CD4-positive, alpha-beta T cell treated with Interferon gamma for 1 hour (primary cell): ENCODE measurements at regions not wholly inside any gene's neighbourhood (a gene's known extent, or its start where the extent isn't known, plus 50 kb on each side); places are given as distances from the start of the nearest gene placed in this dataset.
"Not testable (repeated sequence)": the region's sequence is repeated elsewhere in the genome, so short reads cannot be mapped to it uniquely, and the experiment has no call there.

Experiments
- DNase-seq: peaks from one replicate; pipeline ENCODE4 v3.0.0-alpha.2; 2020

DNA sequence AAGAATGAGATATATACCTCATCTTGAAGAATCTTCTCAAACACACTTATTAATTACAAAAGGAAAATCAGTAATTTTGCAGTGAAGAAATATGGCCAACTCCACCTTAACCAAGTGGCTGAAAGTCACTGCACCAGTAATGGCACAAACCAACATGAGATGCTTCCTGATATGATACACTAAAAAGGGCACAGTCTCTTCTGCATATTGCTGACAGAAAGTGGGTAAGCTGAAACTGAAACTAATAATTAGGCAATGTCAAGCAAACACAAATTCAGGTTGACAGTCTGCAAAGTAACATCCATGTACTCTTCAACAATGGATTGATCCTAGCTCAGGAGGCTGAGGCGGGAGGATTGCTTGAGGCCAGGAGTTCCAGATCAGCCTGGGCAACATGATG, 56.1 kb downstream of the ZNF22 start:
- DNase-seq, result not testable (repeated sequence)

DNA sequence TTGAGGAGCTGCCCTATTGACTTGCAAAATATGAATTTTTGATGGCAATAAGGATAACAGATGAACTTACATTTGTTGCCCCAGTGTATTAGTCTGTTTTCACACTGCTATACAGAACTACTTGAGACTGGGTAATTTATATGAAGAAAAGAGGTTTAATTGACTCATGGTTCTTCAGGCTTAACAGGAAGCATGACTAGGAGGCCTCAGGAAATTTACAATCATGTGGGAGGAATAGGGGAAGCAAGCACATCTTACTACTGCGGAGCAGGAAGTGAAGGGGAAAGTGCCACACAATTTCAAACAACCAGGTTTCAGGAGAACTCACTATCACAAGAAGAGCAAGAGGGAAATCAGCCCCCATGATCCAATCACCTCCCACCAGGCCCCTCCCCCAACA, 57.9 kb downstream of the ZNF22 start:
- no peak for DNase-seq

DNA sequence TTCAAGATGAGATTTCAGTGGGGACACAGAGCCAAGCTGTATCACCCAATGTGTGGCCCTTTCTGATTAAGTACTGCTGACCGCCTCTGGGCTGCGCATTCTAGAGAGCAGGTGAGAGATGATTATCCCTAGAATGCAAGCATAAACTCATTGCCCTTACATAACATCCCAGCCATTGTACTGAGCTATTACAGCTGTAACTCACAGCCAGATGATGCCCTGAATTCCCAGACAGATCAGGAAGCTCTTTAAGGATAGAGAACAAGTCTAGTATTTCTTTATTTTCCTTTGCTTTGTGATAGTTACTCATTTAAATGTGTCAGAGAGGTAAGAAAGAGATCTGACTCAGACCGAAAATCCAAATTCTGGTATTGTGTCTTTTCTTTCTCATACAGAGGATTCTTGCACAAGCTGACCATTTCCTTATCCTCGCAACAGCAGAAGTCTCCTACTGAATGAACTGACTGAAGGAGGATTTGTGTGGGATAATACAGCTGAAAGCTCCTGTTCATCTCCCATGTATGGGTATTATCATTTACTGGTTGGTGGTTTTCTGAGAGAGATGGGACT, 58.4 kb downstream of the ZNF22 start:
- no peak for DNase-seq

DNA sequence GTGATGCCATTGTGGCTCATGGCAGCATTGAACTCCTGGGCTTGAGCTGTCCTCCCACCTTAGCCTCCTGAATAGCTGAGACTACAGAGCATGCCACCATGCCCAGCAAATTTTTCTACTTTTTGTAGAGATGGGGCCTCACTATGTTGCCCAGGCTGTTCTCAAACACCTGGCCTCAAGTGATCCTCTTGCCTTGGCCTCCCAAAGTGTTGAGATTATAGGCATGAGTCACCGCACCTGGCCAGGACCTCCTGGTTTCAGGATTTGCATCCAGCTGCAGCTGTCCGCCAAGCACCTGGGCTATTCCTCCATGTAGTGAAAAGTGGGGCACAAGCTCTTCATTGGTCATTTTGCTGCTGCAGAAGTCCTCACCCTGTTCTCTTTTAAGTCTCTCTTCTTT, 58.9 kb downstream of the ZNF22 start:
- no peak for DNase-seq

DNA sequence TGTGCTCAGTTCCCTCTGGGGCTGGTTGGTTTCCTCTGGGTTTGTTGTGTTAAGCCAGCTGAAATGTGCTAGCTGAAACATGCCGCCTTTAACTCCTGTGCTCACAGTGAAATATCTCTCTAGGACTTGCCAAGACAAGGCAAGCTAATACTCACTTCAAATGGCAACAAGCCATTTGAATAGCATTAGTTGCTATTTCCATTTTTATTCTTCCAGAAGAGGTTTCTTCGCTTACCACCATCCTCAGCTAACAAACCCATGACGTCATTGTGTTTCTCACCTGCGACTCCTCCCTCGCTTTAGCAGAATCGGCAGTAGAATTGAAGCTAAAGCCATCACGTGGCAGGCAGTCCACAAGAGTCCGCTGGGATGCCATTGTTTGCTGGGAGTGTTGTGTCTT, 61.3 kb downstream of the ZNF22 start:
- no peak for DNase-seq

DNA sequence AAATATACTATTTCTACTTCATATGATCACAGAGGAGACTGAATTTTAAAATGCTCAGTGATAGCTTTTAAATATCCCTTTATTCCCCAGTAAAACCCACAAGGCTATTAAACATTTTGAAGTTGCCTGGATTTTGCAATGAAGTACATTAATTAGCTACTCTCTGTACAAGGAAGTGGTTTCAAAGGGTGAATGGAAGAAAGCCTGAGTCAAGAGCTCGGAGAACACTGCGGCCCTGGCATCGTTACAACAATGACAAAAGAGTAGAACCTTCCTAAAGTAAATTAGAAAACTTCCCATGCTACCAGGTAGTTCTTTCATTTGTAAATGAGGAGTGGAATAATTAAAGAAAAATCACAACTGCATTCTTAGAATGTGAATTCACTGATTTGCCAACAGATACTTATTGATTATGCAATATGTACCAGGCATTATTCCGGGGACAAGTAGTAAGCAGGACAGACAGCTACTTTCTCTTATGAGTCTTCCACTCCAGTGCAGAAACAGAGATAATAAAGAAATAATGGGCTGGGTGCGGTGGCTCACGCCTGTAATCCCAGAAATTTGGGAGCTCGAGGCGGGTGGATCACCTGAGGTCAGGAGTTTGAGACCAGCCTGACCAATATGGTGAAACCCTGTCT, 63.0 kb downstream of the ZNF22 start:
- DNase-seq, result no peak

DNA sequence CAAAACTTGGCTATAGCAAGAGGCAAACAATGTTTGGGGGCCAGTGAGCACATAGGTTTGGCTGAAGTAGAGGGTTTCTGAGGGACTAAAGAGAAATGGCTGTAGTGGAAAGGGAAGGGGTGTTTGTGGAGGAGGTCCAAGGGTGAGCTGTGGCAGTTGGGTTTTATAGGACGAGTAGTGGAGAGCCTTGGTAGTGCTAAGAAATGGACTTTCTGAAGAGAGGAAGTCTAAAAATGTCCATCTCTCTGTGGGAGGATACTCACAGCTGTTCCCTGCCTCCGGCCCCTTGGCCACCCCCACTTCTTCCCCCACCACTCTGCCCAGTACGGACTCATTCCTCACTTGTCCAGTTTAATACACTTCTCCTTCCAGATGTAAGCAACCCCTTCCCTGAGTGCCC, 64.3 kb downstream of the ZNF22 start:
- DNase-seq, result no peak

DNA sequence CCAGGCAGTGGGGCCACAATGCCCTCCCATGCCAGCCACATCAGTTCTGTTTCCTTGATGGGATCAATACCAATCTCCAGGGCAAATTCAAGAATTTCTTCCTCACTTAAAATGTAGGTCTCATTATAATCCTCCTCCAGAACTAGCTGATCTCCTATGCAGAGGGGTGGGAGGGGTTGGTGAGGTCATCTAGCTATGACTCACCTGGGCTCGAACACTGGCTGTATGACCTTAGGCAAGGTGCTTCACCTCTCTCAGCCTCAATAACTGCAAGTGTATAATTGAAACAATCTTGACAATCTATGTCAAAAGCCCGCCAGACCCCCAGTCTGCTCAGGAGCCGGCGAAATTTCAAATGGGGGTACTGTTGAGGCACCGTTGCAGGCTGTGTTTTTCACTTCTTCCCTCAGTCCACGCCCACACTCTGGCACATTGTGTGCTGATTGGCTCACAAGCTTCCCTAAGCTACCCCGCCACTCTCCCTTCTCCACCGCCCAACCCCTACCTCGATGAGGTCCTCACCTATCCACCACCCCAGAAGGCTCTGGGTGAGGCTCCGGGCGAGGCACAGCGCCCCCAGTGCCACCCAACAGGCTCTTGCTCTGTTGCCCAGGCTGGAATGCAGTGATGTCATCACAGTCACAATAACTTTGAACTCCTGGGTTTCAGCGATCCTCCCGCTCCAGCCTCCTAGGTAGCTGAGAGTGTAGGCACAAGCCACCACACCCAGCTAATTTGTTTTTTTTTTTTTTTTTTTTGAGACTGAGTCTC, 70.5 kb downstream of the ZNF22 start:
- DNase-seq, result no peak

DNA sequence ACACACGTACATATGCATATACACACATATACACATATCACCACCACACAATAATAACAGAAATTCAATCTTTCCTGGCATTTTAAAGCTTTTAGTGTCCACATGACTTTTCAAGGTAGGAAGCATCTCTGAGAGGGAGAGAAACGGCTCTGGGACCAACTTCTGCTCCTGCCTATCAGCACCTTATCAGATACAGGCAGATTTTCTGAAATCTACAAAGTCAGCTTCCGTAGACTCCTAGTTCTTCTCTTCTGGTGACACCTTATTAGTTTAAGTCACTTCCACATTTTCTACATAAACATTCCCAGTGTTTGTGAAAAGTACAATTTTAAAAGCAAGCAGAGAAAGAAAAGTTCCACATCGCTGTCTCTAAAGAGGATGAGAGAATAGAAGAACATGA, 74.5 kb downstream of the ZNF22 start:
- no peak for DNase-seq

DNA sequence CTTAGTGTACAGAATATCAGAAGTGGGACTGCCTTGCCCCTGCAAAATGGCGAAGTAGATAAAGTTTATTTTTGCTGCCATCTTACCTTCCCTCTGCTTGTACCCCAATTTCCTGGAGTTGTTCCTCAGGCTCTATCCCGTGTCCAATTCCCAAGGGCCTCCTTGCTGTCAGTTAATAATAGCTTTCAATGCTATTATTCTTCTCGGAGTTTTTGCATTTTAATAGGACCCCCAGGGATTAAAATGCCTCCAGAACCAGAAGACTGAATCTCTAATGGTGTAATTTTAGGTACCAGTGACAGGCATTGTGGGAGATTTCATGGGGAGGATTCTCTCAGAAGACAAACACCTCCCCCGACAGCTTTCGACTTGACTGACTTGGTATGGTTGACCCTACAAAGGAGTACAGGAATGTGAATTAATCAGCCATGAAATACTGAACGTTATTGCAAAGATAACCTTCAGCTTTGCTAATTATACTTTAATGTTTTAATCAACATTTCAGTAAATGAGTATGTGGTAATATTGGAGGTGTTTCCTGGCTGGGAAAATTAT, 75.2 kb downstream of the ZNF22 start:
- no peak for DNase-seq

DNA sequence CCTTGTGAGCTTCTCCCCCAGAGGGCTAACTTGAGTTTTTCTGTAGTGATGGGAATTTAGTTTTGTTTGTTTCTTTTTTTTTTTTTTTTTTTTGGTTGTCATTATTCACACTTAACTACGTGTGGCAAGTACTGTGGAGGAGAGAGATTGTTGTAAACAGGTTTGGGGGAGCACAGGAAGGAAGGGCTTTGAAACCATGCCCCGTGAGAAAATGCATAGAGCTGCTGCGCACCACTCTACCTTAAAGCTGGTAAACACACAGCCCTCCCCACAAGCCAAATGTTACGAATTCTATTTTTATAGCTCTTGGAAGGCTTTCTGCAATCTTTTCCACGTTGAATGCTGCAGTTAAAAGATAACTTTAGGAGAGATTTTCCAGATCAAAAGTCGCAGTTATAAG, 76.2 kb downstream of the ZNF22 start:
- DNase-seq, result no peak

DNA sequence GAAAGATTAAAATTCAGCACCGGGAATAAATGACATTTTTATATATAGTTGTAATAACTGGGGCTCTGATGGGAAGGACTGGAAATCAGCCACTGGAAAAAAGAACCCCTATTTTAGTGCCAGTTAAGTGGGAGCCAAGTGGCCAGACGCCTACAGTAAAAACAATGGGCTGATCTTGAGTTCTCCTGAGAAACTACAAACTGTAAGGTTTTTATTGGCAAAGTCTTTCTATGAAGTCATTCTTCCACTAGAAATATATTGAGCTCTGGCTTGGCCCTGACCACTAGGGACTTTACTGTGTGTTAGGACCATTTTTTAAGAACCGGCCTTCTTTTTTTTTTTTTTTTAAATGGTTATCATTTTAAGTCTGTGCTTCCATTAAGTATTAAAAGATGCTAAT, 79.6 kb downstream of the ZNF22 start:
- DNase-seq, result no peak

DNA sequence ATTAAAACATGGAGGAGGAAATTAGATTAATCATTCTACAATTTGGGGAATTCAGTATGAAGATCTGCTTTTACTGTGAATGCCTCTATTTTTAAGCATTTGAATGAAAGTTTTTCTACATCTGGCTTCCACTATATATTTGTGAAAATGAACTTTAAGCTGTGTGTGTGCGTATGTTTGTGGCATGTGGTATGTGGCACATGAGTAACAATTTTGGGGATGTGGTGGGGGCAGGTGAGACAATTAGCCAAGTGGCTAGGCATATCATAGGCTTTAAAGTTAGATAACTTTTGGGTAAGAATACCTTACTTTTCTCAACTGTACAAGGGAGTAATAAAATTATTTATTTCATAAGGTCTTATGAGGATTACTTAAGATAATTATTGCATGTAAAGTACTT, 81.5 kb downstream of the ZNF22 start:
- no peak for DNase-seq

DNA sequence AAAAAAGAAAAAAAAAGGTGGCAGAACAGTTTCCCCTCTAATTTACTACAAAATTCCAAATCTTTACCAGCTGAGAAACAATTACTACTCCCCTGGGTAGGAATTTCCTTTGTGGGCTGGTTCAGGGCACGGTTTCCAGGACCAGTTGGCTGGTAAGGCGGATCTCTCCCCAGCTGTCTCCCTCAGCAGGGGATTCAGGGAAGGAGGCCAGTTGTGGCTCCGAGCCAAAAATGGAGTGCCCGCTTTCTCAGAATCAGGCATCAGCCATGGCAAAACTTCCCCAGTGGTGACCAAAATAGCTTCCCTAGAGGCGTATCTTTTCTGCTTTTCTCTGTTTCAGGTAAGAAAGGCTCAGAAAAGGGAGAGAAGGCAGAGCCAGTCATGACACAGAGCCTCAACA, 91.2 kb downstream of the ZNF22 start:
- DNase-seq, result no peak

DNA sequence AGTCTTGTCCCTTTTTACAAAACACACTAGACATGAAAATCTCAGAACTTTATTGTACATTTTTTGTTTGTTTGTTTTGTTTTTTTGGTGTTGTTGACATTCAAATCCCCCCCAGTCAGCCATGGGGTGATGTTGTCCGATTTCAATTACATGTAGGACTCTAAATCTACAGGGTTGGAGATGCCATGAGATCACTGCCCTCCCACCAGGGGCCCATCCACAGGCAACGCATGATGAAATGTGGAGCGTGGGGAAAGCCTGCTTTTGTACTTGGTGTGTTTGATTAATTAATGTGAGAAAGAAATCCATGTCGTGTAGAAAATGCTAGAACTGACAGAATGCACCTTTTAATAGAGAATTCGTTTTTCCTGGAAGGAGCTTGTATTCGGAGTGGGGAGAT, 93.2 kb downstream of the ZNF22 start:
- DNase-seq, result no peak

DNA sequence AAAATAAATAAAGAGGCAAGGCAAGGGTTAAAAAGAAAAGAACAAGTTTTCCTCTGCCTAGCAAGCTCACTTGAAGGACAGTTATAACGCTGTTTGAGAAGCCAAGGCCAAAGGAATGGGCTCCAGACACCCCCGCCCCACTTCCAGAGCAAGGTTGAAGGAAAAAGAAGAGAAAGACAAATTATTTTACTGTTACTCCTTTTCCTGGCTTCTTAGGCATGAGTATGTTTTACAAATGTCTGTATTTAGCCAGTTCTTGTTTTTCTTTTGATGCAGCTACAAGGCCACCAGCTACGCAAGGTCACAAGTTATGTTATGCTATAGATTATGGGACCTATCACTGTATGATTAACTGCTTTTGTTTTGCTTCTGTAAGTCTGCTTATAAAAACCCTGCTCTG, 94.6 kb downstream of the ZNF22 start:
- DNase-seq, result no peak

DNA sequence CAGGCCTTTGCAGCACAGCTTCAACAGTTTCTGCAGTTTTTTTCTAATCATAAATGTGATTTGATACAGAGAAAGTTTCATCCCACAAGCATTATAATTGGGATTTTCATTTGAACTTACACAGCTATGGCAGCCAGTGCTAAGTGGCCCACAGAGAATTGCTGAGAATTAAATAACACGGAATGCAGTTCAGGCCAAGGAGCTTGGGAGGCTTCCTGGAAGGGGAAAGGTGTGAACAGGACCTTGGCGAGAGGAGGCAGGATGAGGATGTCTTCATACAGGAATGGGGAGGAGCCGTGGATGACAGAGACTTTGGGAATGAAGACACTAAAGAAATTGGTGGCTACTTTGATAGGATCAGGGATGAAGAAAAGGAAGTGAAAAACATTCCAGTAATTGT, 95.3 kb downstream of the ZNF22 start:
- DNase-seq, result no peak

DNA sequence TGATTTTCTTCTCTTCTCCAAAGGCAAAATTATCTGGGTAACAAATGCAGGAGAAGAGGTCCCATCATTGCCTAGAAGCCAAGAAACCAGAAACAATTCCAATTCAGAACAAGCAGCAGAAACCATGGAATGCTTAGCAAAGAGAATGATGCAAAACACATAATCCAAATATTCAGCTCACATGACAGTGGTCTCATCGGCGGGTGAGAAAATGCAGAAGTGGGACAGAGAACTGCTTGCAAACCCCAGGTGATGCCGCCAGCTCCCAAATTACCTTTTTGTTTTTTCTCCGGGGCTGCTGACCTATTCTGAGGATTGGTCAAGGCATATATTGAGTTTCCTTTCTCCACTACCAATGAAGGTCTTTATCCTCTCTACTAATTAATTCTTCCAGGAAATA, 99.7 kb downstream of the ZNF22 start:
- no peak for DNase-seq

DNA sequence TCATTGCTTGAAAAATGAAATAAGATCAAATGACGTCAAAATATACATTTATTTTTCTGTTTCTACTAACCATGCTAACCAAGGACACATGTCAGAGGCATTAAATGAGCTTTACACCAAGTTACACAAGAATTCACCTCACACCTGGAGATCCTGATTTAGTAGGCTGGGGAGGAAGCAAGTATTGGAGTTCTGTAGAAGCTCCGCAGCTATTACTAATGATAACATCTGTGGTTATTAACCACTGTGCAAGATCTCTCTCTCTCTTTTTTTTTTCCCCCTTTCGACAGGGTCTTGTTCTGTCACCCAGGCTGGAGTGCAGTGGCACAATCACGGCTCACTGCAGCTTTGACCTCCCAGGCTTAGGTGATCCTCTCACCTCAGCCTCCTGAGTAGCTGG, 104.0 kb downstream of the ZNF22 start:
- no peak for DNase-seq

DNA sequence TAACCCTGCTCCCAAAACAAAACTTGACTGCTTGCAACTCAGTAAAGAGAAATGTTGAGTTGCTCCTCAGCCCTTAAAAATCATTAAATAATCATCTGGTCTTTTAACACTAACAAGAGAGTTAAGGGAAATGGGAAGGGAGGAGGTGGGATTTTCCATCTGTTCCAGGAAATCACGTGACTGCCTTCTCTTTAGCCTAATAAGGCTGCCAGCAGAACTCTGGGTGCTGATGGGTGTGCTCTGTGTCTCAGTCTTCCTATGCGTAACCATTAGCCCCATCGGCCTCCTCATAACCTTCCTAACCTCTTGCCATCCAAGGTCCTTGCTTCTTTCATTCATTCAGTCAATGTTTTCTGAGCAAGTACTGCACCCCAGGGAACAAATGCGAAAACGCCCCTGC, 104.6 kb downstream of the ZNF22 start:
- DNase-seq, result not testable (repeated sequence)

DNA sequence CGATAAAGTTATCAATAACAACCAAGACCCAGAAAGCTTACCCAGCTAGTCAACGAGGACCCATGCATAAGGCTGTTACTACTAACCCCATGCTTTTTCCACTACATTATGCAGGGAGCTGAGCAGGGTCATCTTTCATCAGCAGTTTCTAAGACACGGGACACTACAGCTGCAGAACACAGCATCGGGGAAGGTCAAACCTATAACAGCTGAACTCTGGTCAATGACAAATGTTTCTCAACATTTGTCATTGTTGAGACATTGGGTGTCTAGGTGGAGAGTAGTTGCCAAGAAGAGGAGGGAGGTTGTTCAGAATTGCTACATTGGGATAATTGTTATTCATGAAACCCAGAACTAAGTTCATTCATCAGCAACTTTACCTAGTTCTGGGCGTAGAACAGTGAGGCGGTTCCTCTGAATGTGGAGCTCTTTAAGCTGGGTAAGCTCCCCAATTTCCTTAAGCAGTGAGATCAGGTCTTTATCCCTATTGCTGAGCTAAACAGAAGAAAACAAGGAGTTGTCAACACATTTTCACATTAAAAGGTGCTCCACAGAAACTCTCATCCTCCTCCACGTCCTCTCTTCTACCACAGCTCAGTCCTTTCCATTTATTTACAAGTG, 105.6 kb downstream of the ZNF22 start:
- DNase-seq, result no peak

DNA sequence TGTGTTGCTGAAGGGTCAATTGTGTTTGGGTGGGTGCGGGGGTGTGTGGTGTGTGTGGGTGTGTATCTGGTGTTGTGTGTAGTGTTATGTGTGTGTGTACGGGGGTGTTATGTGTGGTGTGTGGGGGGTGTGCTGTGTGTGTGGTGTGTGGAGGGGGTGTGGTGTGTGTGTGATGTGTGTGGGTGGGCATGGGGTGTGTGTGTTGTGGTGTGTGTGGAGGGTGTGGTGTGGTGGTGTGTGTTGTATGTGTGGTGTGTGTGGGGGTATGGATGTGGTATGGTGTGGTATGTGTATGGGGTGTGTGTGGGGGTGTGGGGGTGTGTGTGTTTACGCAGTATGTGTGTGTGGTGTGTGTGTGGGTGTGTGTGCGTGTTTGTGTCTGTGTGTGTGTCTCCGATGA, 110.8 kb downstream of the ZNF22 start:
- no peak for DNase-seq

DNA sequence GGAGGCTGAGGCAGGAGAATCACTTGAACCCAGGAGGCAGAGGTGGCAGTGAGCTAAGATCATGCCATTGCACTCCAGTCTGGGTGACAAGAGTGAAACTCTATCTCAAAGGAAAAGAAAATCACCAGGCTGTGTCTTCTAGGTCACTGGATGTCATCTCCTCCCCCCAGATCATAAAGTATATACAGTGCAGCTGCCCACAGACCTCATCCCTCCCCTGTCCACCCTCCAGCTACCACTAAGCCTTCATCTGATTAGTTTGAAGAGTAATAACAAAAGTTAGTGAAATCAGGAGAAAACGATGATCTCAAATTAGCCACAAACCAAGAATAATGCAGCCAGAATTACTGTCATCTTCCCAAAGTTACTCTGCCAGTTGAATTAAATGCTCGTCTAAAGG, 117.2 kb downstream of the ZNF22 start:
- DNase-seq, result not testable (repeated sequence)

DNA sequence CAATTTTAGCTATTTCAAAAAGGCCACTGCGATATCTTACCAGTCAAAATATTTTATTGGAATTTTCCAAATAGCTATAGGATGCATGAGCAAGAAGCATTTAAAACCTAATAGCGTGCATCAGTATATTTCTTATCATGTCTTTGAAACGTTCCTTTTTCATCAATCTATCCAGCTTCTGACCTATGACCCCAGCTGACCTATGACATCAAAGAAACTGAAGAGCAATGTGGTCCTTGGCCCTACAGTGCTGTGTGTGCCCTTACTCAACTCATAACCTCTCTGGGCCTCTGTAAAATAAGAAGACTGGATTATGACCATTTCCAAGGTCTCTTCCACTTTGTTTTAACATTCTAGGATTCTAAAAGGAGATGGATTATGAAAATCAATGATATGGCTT, 118.2 kb downstream of the ZNF22 start:
- no peak for DNase-seq
